Erythroblast (primary cell): ENCODE measurements at regions not wholly inside any gene's neighbourhood (a gene's known extent, or its start where the extent isn't known, plus 50 kb on each side); places are given as distances from the start of the nearest gene placed in this dataset.

Experiments used
- DNase-seq, 2 experiments: peaks; one replicate each; lab custom pipeline; 2025; lab: John Stamatoyannopoulos, UW
- GATA1 ChIP-seq: IDR thresholded peaks from 2 replicates; pipeline ENCODE4 v1.6.1; 2011; ENCODE audit warnings: low read depth, mild to moderate bottlenecking, control low read depth, low read length, moderate library complexity
- POLR2A ChIP-seq: IDR thresholded peaks from 2 replicates; pipeline ENCODE4 v1.6.1; 2011; ENCODE audit warnings: mild to moderate bottlenecking, low read length

- TF ChIP-seq GATA1 (no peak), POLR2A (no peak)
- no peak for DNase-seq
Measured at GRCh38 chr2:191526953-191527556, 150.9 kb upstream of the NABP1 start.

- DNase-seq = no peak
- TF ChIP-seq POLR2A (no peak), GATA1 (no peak)
Measured at GRCh38 chr2:191530618-191531017, 147.3 kb upstream of the NABP1 start.

GRCh38 chr2:191533693-191534180, 144.2 kb upstream of the NABP1 start:
- TF ChIP-seq POLR2A (no peak), GATA1 (no peak)
- DNase-seq = no peak

- DNase-seq = no peak
- no peak for TF ChIP-seq GATA1
- no peak for TF ChIP-seq POLR2A
Measured at GRCh38 chr2:191537921-191538320, 140.0 kb upstream of the NABP1 start.

- no peak for TF ChIP-seq POLR2A
- TF ChIP-seq GATA1 = no peak
- no peak for DNase-seq
Measured at GRCh38 chr2:191538334-191538903, 139.5 kb upstream of the NABP1 start.

- no peak for TF ChIP-seq GATA1
- no peak for TF ChIP-seq POLR2A
- peak; percentile 28 to 52 for DNase-seq
Measured at GRCh38 chr2:191539068-191539467, 138.9 kb upstream of the NABP1 start.

GRCh38 chr2:191540681-191541080, 137.3 kb upstream of the NABP1 start:
- no peak for DNase-seq
- TF ChIP-seq POLR2A (no peak), GATA1 (no peak)

GRCh38 chr2:191543708-191544107, 134.2 kb upstream of the NABP1 start:
- TF ChIP-seq POLR2A = no peak
- DNase-seq = no peak

GRCh38 chr2:191544461-191545062, 133.4 kb upstream of the NABP1 start:
- TF ChIP-seq POLR2A (no peak), GATA1 (no peak)
- no peak for DNase-seq

GRCh38 chr2:191545361-191545760, 132.6 kb upstream of the NABP1 start:
- DNase-seq = no peak
- TF ChIP-seq GATA1 = no peak
- no peak for TF ChIP-seq POLR2A

GRCh38 chr2:191552066-191552465, 125.9 kb upstream of the NABP1 start:
- no peak for DNase-seq
- TF ChIP-seq POLR2A (no peak), GATA1 (no peak)

GRCh38 chr2:191554240-191554639, 123.7 kb upstream of the NABP1 start:
- DNase-seq = no peak
- TF ChIP-seq POLR2A = no peak
- no peak for TF ChIP-seq GATA1

- no peak for TF ChIP-seq POLR2A
- TF ChIP-seq GATA1 = no peak
- peak; percentile 79 to 89 for DNase-seq
Measured at GRCh38 chr2:191555092-191555742, 122.7 kb upstream of the NABP1 start.

GRCh38 chr2:191556463-191556862, 121.5 kb upstream of the NABP1 start:
- TF ChIP-seq GATA1 = no peak
- TF ChIP-seq POLR2A = no peak
- DNase-seq = no peak
